GM18867 (cell line): ENCODE measurements at regions not wholly inside any gene's neighbourhood (a gene's known extent, or its start where the extent isn't known, plus 50 kb on each side); places are given as distances from the start of the nearest gene placed in this dataset.

Experiments used
- ATAC-seq: cut with Tn5 transposase; IDR thresholded peaks from one replicate; pipeline ENCODE4 v1.9.1; 2021; ENCODE audit warnings: mild to moderate bottlenecking, moderate library complexity; ENCODE audit not compliant: unreplicated experiment

- ATAC-seq = no peak
These were observed 161.7 kb upstream of the TPK1 start for GRCh38 chr7:144997512-144997911.

GRCh38 chr7:144995495-144995894 lies 159.6 kb upstream of the TPK1 start:
- ATAC-seq = no peak

GRCh38 chr7:144991041-144991440 lies 155.2 kb upstream of the TPK1 start:
- no peak for ATAC-seq

GRCh38 chr7:144987686-144988085 lies 151.8 kb upstream of the TPK1 start:
- ATAC-seq = no peak

GRCh38 chr7:144982133-144982532 lies 146.3 kb upstream of the TPK1 start:
- ATAC-seq = no peak

GRCh38 chr7:144975882-144976281 lies 140.0 kb upstream of the TPK1 start:
- no peak for ATAC-seq

- no peak for ATAC-seq
These were observed 133.9 kb upstream of the TPK1 start for GRCh38 chr7:144969787-144970186.

GRCh38 chr7:144960763-144961162 lies 124.9 kb upstream of the TPK1 start:
- no peak for ATAC-seq

- ATAC-seq = no peak
These were observed 122.1 kb upstream of the TPK1 start for GRCh38 chr7:144957998-144958397.

GRCh38 chr7:144955422-144955821 lies 119.6 kb upstream of the TPK1 start:
- no peak for ATAC-seq

- ATAC-seq = no peak
These were observed 105.3 kb upstream of the TPK1 start for GRCh38 chr7:144941127-144941526.

- no peak for ATAC-seq
These were observed 101.3 kb upstream of the TPK1 start for GRCh38 chr7:144937199-144937598.

- ATAC-seq = no peak
These were observed 100.5 kb upstream of the TPK1 start for GRCh38 chr7:144936314-144936713.

- ATAC-seq = no peak
These were observed 74.6 kb upstream of the TPK1 start for GRCh38 chr7:144910411-144910810.

GRCh38 chr7:144908943-144909556 lies 73.2 kb upstream of the TPK1 start:
- ATAC-seq = no peak

GRCh38 chr7:144908324-144908723 lies 72.5 kb upstream of the TPK1 start:
- ATAC-seq = no peak

GRCh38 chr7:144907577-144907976 lies 71.7 kb upstream of the TPK1 start:
- peak; percentile 81 for ATAC-seq

- ATAC-seq = no peak
These were observed 67.3 kb upstream of the TPK1 start for GRCh38 chr7:144903201-144903600.

GRCh38 chr7:144892761-144893160 lies 56.9 kb upstream of the TPK1 start:
- ATAC-seq = no peak
